HG03460 (cell line): ENCODE measurements at regions not wholly inside any gene's neighbourhood (a gene's known extent, or its start where the extent isn't known, plus 50 kb on each side); places are given as distances from the start of the nearest gene placed in this dataset.
"Not testable (repeated sequence)": the region's sequence is repeated elsewhere in the genome, so short reads cannot be mapped to it uniquely, and the experiment has no call there.

ENCODE experiments used
- ATAC-seq: cut with Tn5 transposase; IDR thresholded peaks from one replicate; pipeline ENCODE4 v1.9.1; 2021; ENCODE audit not compliant: unreplicated experiment

DNA sequence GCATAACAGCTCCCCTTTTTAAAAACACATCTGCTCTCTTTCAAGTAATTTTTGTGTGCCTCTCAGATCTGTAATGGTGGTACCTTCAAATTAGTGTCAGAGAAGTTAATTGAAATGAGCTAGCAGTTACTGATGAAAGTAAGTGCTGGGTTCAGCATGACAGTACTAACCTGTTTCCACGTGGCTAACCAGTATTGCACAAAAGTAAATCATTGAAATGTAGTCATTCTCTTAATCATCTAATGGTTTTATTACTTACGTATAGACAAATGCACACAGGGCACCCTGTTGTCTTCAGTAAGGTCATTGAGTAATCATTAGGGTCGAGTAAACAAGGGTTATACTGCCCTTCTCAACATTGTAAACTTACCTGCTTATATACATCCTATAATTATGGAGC is 157.8 kb upstream of the PRR16 start:
- ATAC-seq = no peak

DNA sequence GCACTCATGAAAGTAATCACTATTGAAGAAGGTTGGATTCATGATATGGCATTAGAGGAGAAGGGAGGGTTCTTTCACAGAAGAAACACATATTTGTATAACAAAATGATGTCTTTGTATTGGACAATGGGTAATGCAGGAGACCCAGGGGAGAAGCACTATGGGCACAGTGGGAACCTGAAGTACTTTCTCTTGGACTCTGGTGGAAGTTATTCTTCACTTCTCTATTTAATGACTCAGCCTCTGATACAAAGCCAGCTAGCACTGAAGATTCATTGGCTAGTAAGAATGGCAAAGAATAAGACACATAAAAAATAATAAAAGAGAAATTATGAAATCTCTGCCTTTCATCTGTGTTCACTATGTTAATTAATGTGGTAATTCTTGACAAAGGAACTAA is 149.9 kb upstream of the PRR16 start:
- no peak for ATAC-seq

DNA sequence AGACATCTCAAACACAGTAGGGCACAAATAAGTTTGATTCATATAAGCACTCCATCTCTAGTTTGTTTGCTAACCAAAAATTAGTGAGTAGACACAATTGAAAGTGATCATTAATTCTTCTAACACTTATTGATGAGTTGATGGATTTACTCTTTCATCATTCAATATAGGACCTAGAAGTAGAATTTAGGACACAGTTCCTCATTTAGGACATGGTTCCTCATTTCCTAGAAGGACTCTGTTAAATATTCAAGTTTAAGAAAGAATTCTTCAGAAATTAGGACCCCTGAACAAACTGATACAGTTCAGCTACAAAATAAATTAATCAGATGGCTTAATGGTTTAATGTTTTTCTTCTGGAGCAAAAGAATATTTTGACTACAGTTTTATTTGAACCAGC is 143.5 kb upstream of the PRR16 start:
- ATAC-seq = no peak

DNA sequence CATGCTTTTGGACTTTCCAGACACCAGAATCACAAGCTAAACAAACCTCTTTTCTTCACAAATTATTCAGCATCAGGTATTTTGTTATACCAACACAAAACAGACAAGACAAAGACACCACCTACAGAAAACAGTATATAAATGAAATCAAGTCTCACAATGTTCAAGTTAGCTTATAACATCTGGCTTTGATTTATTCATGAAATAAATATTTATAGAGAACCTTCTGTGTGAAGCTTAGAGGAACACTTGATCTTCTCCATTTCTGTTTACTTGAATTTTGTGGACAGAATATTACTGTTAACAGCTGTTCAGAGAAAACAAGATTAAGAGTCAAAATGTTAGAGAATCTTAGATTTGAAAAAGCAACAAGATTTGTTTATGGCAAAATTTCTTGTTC is 137.4 kb upstream of the PRR16 start:
- no peak for ATAC-seq

DNA sequence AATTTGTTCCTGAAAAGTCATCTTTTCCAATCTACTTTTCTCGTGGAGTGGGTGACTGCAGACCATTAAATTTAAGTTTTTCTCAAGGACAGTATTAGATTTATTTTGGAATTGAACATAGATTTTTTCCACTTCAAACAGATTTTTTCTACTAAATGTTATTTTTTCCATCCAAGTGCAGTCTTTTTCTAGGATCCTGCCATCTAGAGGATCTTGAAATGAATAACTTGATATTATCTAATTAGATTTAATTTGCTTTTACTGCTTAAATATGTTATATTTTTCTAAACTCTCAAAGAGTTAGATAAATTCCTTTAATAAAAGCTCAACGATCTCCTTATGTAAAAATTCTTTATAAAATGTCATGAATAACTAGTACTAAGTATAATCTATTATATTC is 136.9 kb upstream of the PRR16 start:
- ATAC-seq = no peak

DNA sequence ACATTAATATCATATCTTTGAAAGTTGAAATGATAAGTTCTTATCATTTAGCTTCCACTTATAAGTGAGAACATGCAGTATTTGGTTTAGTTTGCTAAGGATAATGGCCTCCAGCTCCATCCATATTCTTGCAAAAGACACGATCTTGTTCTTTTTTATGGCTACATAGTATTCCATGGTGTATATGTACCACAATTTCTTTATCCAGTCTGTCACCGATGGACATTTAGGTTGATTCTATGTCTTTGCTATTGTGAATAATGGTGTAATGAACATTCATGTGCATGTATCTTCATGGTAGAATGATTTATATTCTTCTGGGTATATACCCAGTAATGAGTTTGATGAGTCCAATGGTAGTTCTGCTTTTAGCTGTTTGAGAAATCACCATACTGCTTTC is 135.0 kb upstream of the PRR16 start:
- ATAC-seq = no peak

DNA sequence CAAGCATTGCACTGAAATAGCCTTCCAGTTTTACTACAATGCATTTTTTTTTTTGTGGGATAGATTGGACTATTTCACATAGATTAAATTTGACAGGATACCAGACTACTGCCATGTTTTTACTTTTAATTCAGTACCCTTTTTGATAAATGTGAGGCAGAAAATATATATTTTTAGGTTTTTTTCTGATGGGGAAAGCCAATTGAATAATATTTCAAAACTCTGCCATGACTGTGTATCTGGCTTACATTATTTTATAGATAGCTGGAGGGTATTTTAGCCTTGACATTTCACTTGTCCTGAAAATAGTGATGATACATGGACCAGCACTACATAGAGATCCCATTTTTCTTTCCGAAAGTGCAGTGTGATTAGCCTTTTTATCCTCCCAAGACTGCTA is 133.5 kb upstream of the PRR16 start:
- no peak for ATAC-seq

DNA sequence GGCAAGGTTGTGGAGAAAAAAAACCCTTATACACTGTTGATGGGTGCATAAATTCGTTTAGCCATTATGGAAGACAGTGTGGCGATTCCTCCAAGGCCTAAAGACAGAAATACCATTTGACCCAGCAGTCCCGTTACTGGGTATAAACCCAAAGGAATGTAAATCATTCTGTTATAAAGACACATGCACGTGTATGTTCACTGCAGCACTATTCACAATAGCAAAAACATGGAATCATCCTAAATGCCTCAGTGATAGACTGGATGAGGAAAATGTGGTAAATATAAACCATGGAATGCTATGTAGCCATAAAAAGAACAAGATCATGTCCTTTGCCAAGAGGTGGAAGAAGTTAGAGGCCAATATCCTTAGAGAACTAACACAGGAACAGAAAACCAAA is 119.9 kb upstream of the PRR16 start:
- ATAC-seq = no peak

DNA sequence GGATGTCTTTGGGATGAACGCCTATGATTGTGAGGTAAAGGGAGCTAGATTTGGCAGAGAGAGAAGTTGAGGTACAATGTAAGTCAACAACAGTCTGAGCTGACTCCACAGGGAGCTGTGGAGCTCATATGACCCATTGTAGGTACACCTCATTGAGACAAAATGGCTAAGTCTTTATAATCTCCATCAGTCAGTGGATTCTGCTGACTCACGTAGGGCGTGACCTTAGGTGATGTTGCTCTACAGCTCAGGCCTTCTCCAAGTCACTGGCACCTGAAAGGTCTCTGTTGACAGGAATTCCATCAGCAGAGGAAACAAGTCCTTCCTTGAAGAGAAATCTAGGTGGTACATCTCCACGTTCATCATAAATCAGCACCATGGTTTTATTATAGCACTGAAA is 118.2 kb upstream of the PRR16 start:
- no peak for ATAC-seq

DNA sequence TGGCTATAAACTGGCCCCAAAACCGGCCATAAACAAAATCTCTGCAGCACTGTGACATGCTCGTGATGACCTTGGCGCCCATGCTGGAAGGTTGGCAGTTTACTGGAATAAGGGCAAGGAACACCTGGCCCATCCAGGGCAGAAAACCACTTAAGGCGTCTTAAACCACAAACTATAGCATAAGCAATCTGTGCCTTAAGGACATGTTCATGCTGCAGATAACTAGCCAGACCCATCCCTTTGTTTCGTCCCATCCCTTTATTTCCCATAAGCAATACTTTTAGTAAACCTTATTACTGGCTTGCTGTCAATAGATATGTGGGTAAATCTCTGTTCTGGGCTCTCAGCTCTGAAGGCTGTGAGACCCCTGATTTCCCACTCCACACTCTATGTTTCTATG is 113.0 kb upstream of the PRR16 start:
- ATAC-seq = not testable (repeated sequence)

DNA sequence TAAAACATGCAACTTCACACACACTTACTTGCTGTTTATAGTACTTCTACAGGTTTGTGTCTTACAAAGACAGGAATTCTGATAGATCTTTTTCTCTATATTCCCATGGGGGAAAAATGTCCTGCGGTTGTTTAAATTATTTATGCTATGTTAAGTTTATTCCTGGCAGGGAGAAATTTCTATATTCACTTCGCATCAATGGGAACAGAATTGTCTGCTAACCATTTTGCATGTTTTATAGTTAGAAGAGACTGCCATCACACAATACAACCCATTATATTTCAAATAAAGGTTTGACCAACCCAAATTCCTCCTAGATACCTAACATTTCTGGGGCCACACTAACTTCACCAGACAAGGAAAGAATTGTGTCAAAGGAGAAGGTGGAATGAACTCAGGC is 110.0 kb upstream of the PRR16 start:
- no peak for ATAC-seq

DNA sequence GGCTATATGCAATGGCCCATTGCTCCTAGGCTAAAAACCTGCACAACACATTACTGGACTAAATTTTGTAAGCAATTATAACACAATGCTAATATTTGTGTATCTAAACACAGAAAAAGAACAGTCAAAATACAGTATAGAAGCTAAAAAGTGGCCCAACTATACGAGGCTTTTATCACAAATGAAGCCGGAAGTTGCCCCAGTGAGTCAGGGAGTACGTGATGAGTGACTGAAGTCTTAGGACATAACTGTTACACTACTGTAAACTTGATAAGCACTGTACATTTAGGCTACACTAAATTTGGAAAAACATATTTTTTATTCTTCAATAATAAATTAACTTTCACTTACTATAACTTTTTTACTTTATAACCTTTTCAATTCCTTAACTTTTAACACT is 105.2 kb upstream of the PRR16 start:
- ATAC-seq = no peak

DNA sequence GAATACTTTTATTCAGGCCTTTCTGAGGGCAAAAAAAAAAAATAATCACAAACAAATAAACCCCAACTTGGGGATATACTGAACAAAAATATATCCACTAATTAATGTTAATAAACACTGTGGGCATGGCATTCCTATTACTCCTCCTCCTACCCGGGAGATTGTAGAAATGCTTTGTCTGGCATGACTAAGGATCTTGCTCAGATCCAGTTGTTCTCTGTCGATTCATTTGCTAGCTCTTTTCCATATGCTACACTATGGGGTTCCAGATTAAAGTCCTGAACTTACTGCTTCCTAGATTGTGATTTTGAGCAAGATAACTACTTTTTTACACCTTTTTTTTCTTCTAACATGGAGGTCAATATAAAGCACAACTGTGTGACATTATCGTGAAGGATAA is 102.2 kb upstream of the PRR16 start:
- no peak for ATAC-seq

DNA sequence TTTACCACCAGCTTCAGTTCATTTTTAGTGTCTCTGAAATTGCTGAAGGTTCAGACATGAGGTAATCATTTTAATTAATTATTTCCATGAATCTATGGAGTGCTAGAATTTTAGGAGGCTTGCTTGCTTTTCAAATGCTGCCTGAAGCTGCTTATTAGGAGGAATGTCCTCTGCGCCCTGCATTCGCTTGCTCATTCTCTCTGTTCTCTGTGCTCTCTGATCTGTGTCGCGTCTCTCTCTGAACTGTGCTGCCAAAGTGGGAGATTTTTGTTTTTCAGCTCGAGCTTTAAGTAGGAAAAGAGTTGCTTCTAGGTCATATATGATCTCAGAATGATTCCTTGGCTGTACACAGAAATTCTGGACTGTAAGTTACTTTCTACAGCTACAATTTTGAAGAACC is 101.7 kb upstream of the PRR16 start:
- ATAC-seq = no peak

DNA sequence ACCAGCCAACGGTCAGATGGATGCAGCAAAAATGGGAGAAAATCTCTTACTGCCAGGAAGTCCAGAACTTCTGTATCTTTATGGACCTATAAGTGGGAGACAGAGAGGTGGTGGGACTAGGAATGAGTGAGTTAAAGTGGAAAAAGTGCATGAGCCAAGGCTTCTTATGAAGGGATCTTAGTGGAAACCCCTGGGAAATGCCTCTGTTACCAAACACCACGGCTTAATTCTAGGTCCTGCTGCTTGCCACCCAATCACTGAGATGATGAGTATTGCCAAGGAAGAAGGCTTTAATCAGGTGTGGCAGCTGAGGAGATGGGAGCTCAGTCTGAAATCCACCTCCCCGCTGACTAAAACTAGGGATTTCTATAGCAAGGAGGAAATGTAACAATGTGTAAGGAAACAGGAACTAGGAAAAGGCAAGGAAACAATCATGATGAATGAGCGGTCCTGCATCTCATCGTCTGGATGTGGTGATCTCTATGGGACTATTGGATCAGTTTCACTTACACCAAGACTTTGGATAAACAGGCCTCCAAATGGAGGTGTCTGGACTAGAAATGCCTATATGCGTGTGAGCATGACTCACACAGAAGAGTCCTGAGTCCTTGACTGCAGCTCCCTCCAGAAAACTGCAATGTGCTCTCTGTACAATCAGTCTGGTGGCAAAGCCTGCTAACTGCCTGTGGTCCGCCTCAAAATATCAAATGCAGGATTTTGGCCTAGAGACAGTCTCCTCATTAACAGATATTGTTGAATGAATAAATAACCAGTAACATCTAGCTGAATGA is 98.2 kb upstream of the PRR16 start:
- ATAC-seq = no peak

DNA sequence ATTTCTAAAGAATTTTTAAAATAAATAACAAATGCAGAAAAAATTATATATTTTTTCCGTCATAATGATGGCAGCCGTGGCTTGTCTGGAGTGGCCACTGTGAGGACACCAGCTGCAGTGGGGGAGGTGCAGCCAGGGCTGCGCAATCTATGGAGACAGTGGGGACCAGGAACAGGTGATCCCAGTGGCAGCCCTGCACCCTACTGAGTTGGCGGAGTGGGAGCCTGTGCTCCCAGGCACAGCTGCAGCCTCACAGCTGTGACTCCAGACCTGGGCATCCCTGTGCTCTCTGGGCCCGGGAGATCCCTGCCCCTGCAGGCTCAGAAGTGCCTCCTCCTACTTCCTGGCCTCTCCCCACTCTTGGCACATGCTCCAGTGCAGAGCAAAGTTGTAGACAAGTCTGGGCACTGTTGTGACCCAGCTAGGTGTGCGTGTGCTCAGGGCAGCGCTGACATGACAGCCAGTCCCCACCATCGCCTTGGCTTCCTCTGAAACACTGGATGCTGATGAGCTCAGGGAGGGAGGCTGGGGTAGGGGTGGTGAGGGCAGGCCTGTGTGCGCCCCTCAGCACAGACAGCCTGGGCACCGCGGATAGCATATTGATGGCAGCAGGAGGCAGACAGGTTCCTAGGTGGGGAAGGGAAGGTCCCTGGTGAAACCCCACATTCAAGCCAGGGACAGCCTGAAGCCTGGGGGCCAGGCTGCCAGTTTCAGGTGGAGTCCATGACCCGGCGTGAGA is 96.0 kb upstream of the PRR16 start:
- no peak for ATAC-seq

DNA sequence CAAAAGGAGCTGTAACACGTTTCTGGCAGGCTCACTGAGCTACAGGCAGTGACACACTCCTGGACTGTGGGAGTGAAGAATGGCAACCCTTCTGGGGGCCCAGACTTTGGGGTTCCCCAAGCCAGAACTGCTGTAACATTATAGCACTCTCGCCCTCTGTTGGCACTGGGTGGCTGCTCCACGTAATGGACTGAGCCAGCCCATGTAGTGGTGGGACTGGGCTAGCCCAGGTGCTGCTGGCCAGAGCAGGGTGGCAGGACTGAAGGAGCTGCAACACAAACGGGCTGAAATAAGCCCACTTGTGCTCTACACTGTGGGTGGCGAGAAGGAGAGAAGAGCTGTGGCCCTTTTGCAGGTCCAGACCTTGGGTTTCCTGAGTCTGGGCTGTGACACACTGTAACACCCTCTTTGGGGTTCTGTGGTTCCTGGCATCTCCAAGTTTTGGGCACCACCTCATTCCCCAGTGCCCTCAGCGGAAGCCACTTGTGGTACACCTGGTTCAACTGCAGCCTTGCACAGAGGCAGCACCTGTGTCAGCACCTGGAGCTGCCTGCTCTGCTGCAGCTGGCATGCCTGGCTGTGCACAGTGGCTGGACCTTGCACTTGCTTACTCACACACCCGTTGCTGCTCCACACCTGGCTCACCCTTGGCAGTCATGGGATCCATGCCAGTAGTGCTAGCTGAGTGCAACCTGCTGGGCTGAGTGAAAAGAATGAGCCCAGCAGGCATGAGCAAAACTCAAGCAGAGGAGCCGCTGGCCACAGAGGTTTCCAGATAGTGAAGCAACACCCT is 95.0 kb upstream of the PRR16 start:
- no peak for ATAC-seq

DNA sequence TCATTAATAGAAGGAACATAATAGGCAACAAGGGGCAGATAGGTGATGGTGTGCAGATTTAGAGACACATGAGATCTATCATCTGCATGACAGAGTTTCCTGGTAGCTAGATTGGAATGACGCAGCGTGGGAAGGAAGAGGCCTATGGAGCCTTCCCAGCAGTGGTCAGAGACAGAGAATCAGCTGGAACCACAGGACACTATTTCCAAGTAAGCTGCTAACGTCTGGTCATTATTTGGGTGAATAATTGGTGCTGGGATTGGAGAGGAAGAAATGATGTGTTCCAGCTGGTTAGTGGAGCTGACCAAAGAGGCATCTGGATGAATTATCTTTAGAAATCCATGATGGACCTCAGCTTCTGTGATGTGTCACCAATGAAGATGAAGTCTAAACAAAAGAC is 91.2 kb upstream of the PRR16 start:
- no peak for ATAC-seq

DNA sequence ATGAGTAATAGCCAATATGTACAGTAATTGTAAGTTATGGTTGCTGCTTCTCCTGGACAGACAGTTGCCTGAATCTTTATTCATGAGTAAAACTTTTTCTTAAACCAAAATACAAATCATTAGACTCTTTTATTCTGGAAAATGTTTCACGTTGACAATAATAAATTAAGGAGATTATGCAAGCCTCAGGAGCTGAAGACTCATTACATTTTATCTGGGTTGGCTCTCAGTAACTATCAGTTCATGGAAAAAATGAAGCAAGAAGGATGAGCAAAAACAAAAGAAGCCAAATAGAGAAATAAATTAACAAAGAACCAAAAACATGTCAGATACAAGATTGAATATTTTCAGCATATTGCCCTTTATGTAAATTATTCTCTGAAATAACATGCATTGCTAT is 88.9 kb upstream of the PRR16 start:
- ATAC-seq = no peak

DNA sequence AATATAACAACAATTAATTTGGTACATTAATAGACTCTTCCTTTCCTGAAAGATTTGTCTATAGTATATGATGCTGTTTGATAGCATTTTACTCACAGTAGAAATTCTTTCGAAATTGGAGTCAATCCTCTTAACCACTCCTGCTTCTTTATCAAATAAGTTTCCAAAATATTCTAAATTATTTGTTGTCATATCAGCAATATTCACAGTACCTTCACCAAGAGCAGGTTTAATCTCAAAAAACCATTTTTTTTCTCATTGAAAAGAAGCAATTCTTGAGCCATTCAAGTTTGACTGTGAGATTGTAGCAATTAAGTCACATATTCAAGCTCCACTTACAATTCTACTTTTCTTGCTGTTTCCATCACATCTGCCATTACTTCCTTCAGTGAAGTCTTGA is 83.5 kb upstream of the PRR16 start:
- ATAC-seq = no peak

DNA sequence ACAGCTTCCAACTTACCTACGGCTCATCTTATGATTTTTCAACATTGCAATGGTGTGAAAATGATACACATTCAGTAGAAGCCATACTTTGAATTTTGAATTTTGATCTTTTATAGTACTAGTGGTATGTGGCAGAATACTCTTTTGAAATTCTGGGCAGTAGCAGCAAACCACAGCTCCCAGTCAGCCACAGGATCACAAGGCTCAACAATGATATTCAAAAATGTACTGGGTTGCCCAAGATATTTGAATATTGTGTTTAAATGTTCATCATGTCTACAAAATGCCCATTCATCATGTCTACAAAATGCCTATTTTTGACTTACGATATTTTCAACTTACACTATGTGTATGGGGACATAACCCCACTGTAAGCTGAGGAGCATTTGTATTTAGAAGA is 81.3 kb upstream of the PRR16 start:
- ATAC-seq = no peak

DNA sequence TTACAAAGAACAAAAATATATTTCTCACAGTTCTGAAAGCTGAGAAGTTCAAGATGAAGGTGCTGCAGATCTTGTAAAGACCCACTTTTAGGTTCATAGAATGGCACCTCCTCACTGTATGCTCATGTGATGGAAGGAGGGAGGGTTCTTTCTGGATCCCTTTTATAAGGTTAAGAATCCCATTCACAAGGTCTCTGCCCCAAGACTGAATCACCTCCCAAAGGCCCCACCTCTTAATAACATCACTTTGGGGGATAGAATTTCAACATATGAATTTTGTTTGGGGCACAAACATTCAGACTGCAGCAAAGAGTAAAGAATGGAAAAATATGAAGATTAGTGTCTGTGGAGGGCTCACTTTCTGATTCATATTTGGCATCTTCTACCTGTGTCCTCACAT is 77.1 kb upstream of the PRR16 start:
- ATAC-seq = no peak
